ENCODE measurements at regions not wholly inside any gene's neighbourhood (a gene's known extent, or its start where the extent isn't known, plus 50 kb on each side); places are given as distances from the start of the nearest gene placed in this dataset.
"Not testable (repeated sequence)": the region's sequence is repeated elsewhere in the genome, so short reads cannot be mapped to it uniquely, and the experiment has no call there.

DNA sequence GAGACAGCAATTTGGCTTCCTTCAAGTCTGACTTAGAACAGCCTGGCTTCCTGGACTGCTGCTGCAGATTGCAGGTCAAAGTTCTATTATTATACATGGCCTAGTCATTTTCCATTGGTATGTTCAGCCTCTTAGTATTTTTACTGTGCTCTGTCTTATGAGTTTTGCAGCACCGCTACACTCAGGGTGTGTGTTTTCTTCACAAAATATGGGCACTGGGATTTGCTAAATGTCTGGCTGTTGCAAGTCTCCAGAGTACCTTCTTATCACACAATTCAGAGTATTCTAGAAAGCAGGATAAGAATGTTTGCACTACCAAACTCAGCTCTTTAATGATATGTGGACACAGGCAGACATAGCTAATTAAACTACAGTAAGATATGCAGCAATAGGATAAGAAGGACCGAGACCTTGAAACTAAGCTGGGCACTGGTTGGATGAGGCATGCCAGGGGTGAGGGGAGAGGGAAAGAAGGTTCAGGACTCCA lies 203.0 kb upstream of the PDZRN3 start:
- Histone ChIP-seq H3K9me3 (no peaks in the 10 kb centered on the region), H3K4me1 (peaks cover 0 to 24% of the 10 kb centered on the region in 2 donors), H3K4me3 (no peak overlapping the region), H3K27ac (peak overlapping the region; percentile 46 to 54), H3K27me3 (no peaks in the 10 kb centered on the region), H3K36me3 (no peaks in the 10 kb centered on the region)
- no peak for DNase-seq (ENCODE audit: low spot score)
- TF ChIP-seq, protein P1, sequence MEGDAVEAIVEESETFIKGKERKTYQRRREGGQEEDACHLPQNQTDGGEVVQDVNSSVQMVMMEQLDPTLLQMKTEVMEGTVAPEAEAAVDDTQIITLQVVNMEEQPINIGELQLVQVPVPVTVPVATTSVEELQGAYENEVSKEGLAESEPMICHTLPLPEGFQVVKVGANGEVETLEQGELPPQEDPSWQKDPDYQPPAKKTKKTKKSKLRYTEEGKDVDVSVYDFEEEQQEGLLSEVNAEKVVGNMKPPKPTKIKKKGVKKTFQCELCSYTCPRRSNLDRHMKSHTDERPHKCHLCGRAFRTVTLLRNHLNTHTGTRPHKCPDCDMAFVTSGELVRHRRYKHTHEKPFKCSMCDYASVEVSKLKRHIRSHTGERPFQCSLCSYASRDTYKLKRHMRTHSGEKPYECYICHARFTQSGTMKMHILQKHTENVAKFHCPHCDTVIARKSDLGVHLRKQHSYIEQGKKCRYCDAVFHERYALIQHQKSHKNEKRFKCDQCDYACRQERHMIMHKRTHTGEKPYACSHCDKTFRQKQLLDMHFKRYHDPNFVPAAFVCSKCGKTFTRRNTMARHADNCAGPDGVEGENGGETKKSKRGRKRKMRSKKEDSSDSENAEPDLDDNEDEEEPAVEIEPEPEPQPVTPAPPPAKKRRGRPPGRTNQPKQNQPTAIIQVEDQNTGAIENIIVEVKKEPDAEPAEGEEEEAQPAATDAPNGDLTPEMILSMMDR (IDR thresholded peaks at IDR 0.05) = no peak

DNA sequence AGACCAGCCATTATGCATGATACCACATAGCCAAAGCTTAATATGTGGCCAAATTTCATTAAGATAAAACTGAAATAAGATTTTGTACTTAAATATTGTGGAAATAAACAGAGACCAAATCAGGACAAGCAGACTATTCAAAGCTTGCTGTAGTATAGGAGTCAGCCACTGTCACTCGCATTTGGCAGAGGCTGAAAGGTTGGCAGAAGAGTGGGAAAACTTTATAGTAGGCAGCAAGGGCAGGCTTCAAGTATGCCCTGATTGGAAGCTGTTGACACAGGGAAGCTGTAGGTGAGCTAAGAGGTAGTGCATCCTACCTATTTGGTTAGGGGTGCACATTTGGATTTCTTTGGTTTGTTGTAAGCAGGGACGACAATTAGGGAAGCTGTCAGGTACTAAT lies 202.5 kb upstream of the PDZRN3 start:
- H3K9me3 ChIP-seq = no peaks in the 10 kb centered on the region
- TF ChIP-seq, protein P1 (IDR thresholded peaks at IDR 0.05) = no peak
- no peak overlapping the region for H3K4me3 ChIP-seq
- H3K36me3 ChIP-seq = no peaks in the 10 kb centered on the region
- no peak for DNase-seq (ENCODE audit: low spot score)
- no peaks in the 10 kb centered on the region for H3K27me3 ChIP-seq
- H3K4me1 ChIP-seq = peaks cover 0 to 24% of the 10 kb centered on the region in 2 donors
- H3K27ac ChIP-seq = peak overlapping the region; percentile 46 to 54

DNA sequence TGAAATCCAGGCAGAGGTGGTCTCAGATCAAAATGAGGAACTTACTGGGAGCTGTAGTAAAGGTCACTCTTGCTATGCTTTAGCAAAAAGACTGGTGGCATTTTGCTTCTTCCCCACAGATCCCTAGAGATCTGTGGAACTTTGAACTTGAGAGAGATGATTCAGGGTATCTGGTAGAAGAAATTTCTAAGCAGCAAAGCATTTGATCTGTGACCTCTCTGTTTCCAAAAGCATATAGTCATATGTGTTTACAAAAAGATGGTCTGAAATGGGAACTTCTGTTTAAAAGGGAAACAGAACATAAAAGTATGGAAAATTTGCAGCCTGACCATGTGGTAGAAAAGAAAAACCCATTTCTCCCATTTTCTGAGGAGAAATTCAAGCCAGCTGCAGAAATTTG lies 196.2 kb upstream of the PDZRN3 start:
- H3K36me3 ChIP-seq = not testable (repeated sequence)

DNA sequence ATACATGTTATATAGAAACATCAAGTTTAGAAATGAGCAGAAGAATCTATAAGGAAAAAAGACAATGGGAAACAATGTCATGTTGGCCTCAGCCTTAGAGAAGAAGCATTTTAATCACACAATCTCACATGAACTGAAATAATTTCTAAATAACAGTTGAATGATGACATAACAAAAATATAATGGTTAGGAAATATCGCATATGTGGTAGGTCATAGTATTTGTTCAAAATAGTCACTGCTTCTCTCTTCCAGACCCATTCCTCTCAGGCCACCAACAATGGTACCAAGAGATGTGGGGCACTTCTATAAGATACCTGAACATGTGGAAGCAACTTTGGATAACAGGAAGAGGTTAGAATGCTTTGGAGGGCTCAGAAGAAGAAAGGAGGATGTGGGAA lies 195.7 kb upstream of the PDZRN3 start:
- TF ChIP-seq, protein P1 (IDR thresholded peaks at IDR 0.05) = no peak

More for the DNA sequence above, 196.2 kb upstream of the PDZRN3 start:
- not testable (repeated sequence) for H3K27ac ChIP-seq; H3K4me3 ChIP-seq; DNase-seq (ENCODE audit: low spot score); H3K9me3 ChIP-seq; H3K4me1 ChIP-seq; H3K27me3 ChIP-seq

DNA sequence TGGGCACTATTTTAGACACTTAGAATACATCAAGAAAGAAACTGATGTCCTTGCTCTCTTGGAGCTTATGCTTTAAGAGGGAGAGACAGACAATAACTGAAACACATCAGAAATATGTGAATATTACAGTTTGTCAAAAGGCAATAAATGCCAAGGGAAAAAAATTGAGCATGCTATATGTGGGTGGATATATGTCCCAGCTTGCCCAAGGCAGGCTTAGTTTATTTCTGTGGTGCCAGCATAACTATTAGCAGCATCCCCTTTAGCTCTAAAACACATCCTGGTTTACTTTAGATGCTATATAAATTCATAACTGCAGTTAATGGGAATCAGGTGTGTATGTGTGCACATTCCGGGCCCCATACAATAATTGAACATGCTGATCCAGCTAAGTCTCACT lies 191.2 kb upstream of the PDZRN3 start:
- no peak for DNase-seq (ENCODE audit: low spot score)
- TF ChIP-seq, protein P1 (IDR thresholded peaks at IDR 0.05) = no peak
- H3K27ac ChIP-seq = no peak overlapping the region

More for the DNA sequence above, 195.7 kb upstream of the PDZRN3 start:
- Histone ChIP-seq H3K27me3 (no peaks in the 10 kb centered on the region), H3K9me3 (no peaks in the 10 kb centered on the region), H3K4me1 (no peaks in the 10 kb centered on the region), H3K27ac (no peak overlapping the region), H3K36me3 (no peaks in the 10 kb centered on the region), H3K4me3 (no peak overlapping the region)
- no peak for DNase-seq (ENCODE audit: low spot score)

DNA sequence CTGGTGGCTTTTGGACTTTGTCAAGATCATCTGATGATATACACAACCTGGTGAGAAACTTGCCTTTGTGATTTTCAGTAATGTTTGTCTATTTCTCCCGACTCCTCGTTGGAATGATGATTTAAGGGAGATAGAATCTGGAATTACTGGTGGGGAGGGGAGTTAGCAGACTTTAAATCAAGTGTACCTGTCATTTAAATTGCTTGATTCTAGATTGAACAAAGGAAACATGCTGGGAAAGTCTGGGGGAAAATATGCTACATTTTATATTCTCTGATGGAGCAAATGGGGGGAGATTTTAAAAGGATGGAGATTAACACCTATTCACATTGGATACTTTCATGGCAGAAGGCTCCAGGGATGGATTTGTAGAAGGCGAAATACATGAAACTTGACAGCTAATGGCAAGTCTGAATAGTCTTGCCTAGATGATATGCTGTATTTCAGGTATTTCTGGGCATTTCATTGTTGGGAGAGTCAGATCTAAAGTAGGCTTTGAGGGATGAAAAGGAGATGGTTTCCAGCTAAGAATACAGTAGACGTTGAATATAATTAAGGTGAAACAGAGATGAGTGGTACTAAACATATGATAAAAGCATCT lies 189.1 kb upstream of the PDZRN3 start:
- H3K4me1 ChIP-seq = no peaks in the 10 kb centered on the region
- H3K27me3 ChIP-seq = no peaks in the 10 kb centered on the region
- no peak for DNase-seq (ENCODE audit: low spot score)
- H3K4me3 ChIP-seq = no peak overlapping the region
- H3K9me3 ChIP-seq = no peaks in the 10 kb centered on the region
- H3K27ac ChIP-seq = no peak overlapping the region
- TF ChIP-seq, protein P1 (IDR thresholded peaks at IDR 0.05) = no peak
- no peaks in the 10 kb centered on the region for H3K36me3 ChIP-seq

More for the DNA sequence above, 191.2 kb upstream of the PDZRN3 start:
- Histone ChIP-seq H3K4me1 (no peaks in the 10 kb centered on the region), H3K9me3 (no peaks in the 10 kb centered on the region), H3K36me3 (no peaks in the 10 kb centered on the region), H3K4me3 (no peak overlapping the region), H3K27me3 (no peaks in the 10 kb centered on the region)
